Amniotic stem cell (primary cell): ENCODE measurements at regions not wholly inside any gene's neighbourhood (a gene's known extent, or its start where the extent isn't known, plus 50 kb on each side); places are given as distances from the start of the nearest gene placed in this dataset.
"Not testable (repeated sequence)": the region's sequence is repeated elsewhere in the genome, so short reads cannot be mapped to it uniquely, and the experiment has no call there.

Experiments
- DNase-seq: peaks from one replicate; lab custom pipeline; 2025; lab: John Stamatoyannopoulos, UW

- DNase-seq = no peak
These were observed 90.3 kb downstream of the RPL27A start for GRCh38 chr11:8772571-8773519.

GRCh38 chr11:8773916-8774539 is 91.4 kb downstream of the RPL27A start:
- no peak for DNase-seq

- not testable (repeated sequence) for DNase-seq
These were observed 92.3 kb downstream of the RPL27A start for GRCh38 chr11:8774916-8775315.

GRCh38 chr11:8775332-8775731 is 92.7 kb downstream of the RPL27A start:
- no peak for DNase-seq

GRCh38 chr11:8775734-8776133 is 93.1 kb downstream of the RPL27A start:
- no peak for DNase-seq

- no peak for DNase-seq
These were observed 93.6 kb downstream of the RPL27A start for GRCh38 chr11:8776209-8776608.

- DNase-seq = no peak
These were observed 95.5 kb downstream of the RPL27A start for GRCh38 chr11:8777907-8778767.

GRCh38 chr11:8779107-8779506 is 96.5 kb downstream of the RPL27A start:
- DNase-seq = no peak

- no peak for DNase-seq
These were observed 97.1 kb downstream of the RPL27A start for GRCh38 chr11:8779732-8780131.

GRCh38 chr11:8784954-8785353 is 102.4 kb downstream of the RPL27A start:
- DNase-seq = no peak

- no peak for DNase-seq
These were observed 102.9 kb downstream of the RPL27A start for GRCh38 chr11:8785457-8785856.

GRCh38 chr11:8785998-8786397 is 103.4 kb downstream of the RPL27A start:
- DNase-seq = no peak

GRCh38 chr11:8786933-8787332 is 104.3 kb downstream of the RPL27A start:
- no peak for DNase-seq

GRCh38 chr11:8787372-8787771 is 104.8 kb downstream of the RPL27A start:
- no peak for DNase-seq

GRCh38 chr11:8788616-8789015 is 106.0 kb downstream of the RPL27A start:
- no peak for DNase-seq

- no peak for DNase-seq
These were observed 107.3 kb downstream of the RPL27A start for GRCh38 chr11:8789864-8790263.

- no peak for DNase-seq
These were observed 108.4 kb downstream of the RPL27A start for GRCh38 chr11:8790968-8791367.

- DNase-seq = no peak
These were observed 110.1 kb downstream of the RPL27A start for GRCh38 chr11:8792710-8793109.

GRCh38 chr11:8793114-8793777 is 110.7 kb downstream of the RPL27A start:
- no peak for DNase-seq

- no peak for DNase-seq
These were observed 111.5 kb downstream of the RPL27A start for GRCh38 chr11:8794126-8794525.

GRCh38 chr11:8794677-8795103 is 112.1 kb downstream of the RPL27A start:
- no peak for DNase-seq

- no peak for DNase-seq
These were observed 114.0 kb upstream of the AKIP1 start for GRCh38 chr11:8796941-8797340.
